GM12873 (cell line): ENCODE measurements at regions not wholly inside any gene's neighbourhood (a gene's known extent, or its start where the extent isn't known, plus 50 kb on each side); places are given as distances from the start of the nearest gene placed in this dataset.

Source experiments
- TF ChIP-seq, protein P1 (sequence below): IDR thresholded peaks from 2 replicates; pipeline ENCODE4 v1.5.1; 2012; ENCODE audit warnings: low read depth, mild to moderate bottlenecking, moderate library complexity, low read length, control low read depth; ENCODE audit not compliant: insufficient read depth; ENCODE audit errors: missing control alignments

DNA sequence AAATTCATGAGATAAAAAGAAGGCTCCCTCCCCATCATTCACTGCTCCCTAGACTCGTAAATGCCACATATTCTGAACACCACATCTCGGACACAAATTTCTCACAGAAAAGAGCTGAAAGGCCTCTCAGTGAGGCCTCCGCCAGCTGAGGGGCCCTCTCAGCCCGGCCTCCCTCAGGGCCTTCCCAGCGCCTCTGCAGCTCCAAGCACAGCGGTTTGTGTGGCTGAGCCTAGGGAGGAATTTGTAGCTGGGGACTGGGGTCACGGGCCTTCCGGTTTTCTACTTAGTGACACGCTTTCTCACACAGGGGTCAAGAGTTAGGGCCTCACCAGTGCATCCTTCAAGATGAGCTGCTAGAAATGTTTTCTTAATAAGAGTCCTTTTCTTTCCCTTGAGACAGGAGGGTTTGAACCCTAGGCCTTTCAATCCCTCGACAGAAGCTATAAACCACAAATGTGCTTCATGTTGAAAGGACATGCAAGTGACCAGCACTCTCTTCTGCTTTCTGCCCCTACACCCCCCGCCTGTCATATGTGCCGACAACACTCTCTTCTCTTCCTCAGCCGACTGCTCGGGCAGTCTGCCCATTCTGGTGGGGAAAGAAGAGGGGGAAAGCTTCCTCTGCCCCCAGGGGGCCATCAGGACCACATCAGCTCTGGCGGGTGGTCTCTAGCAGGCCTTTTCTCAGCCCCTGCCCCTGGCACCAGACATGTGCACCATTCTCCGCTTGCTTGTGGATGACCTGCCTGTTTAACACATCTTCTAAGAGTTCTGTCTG is 104.9 kb downstream of the CHIC2 start:
- TF ChIP-seq, protein P1, sequence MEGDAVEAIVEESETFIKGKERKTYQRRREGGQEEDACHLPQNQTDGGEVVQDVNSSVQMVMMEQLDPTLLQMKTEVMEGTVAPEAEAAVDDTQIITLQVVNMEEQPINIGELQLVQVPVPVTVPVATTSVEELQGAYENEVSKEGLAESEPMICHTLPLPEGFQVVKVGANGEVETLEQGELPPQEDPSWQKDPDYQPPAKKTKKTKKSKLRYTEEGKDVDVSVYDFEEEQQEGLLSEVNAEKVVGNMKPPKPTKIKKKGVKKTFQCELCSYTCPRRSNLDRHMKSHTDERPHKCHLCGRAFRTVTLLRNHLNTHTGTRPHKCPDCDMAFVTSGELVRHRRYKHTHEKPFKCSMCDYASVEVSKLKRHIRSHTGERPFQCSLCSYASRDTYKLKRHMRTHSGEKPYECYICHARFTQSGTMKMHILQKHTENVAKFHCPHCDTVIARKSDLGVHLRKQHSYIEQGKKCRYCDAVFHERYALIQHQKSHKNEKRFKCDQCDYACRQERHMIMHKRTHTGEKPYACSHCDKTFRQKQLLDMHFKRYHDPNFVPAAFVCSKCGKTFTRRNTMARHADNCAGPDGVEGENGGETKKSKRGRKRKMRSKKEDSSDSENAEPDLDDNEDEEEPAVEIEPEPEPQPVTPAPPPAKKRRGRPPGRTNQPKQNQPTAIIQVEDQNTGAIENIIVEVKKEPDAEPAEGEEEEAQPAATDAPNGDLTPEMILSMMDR, result no peak

DNA sequence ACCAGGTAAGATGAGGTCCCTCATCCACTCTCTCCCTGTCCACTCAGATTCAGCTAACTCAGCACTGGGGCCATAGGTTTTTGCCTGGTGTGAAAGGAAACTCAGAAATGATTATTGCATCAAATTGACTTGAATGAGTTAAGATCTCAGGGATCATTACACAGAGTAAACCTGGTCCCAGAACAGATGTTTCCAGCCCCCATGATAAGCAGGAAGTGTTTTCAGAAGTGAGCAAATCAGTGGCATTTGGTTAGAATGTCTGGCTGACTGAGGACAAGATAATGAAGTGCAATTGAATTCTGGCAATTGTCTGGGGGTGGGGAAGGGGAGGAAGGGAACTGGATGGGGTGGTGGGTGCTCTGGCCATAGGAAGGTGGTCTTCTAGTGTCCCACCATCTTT is 108.0 kb downstream of the CHIC2 start:
- TF ChIP-seq, protein P1, result no peak

DNA sequence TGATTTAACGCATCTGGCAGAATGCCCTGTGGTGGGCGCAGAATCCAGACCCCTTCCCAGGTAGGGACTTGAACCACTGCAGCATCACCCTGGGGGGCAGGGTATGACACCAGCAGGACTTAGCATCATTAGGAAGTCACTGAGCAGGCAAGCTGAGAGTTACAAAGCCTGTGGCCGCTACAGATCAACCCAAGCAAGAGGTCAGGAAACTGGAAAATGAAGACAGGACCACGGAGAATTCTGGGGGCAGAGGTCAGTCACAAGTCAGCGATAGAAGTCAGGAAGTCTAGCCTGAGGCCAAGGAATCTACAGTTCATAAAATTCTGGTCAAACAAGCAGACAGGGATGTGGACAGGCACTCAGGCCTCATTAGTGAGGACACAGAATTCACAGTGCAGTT is 108.4 kb downstream of the CHIC2 start:
- TF ChIP-seq, protein P1, result no peak

DNA sequence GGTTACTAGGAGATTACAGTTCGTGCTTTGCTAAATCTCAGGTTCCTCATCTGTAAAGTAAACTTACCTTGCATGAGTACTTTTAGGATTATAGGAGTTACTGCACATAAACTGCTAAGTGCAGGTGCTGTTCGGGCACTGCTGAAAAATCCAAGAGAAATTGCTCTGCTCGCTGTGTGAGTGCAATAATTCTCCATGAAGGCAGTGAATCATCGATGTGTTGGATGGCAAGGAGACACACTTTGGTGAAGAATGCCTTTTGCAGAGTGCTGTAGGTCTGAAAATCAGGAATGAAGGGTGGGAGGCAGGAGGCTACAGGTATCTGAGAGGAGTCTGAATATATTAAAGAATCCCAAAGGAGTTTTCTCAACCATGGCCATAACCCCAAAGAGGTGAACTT is 113.0 kb downstream of the CHIC2 start:
- TF ChIP-seq, protein P1, result no peak

DNA sequence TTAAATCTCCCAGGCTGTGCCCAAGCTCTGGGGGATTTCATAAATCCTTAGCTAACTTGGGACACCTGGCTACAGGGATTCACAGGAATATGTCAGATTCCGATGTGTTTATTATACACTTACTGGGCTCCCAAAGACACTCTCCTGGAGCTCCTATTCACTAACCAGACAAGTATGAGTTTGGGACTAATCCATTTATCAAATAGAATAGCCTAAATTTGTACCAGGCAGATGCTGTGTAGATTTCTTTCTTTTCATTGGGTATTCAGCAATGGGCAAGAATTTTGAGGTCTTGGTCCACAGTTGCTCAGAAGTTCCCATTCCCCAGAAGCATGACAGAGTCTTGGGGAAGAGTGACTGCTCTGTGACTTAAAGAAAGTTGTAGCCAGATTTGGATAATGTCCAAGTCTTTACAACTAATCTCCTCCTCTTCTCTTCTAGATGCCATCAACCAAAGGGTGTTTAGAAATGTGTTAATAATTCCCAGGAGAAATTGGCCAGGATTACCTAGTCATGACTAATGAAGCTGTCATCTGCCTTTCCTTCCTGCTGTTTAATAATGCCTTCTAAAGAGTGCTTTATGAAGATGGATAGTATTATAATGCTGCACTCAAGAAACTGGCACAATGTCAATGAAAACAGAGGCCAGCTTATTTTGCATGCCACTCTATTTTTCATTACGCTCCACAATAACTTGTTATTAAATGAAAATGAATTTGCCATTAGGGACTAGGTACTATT is 120.9 kb downstream of the CHIC2 start:
- TF ChIP-seq, protein P1, result no peak

DNA sequence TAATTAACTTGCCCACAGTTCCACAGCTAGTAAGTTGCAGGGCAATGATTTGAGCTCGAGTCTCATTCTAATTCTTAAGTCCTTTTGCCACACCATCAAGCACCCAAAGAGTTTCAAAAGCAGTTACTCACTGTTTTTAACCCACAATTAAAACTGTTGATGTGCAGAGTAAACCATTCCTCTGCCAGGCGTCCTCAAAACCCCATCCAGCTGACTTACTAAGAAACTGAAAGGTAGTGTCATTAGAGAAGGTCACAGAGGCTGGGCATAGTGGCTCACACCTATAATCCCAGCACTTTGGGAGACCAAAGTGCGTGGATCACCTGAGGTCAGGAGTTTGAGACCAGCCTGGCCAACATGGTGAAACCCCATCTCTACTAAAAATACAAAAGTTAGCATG is 121.7 kb downstream of the CHIC2 start:
- TF ChIP-seq, protein P1, result no peak

DNA sequence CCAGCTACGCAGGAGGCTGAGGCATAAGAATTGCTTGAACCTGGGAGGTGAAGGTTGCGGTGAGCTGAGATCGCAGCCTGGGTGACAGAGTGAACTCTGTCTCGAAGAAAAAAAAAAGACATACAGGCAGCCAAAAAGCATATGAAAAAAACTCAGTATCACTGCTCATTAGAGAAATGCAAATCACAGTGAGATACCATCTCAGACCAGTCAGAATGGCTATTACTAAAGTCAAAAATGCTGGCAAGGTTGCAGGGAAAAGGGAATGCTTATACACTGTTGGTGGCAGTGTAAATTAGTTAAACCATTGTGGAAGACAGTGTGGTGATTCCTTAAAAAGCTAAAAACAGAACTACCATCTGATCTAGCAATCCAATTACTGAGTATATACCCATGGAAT is 123.1 kb downstream of the CHIC2 start:
- TF ChIP-seq, protein P1, result no peak
